ENCODE measurements at regions not wholly inside any gene's neighbourhood (a gene's known extent, or its start where the extent isn't known, plus 50 kb on each side); places are given as distances from the start of the nearest gene placed in this dataset.
"Not testable (repeated sequence)": the region's sequence is repeated elsewhere in the genome, so short reads cannot be mapped to it uniquely, and the experiment has no call there.

- H3K27ac ChIP-seq: no peak overlapping the region
- H3K36me3 ChIP-seq (ENCODE audit: insufficient read depth, low read length): no peaks in the 10 kb centered on the region
- H3K9me3 ChIP-seq (ENCODE audit: low read depth, low read length): no peaks in the 10 kb centered on the region; the same call in 1 of the 2 replicates
- DNase-seq (ENCODE audit: low read depth, low spot score): no peak
- no peak overlapping the region for H3K4me3 ChIP-seq
- TF ChIP-seq EZH2 (IDR thresholded peaks at IDR 0.05): no peak
- no peak for TF ChIP-seq FOXP2 (optimal IDR thresholded peaks at IDR 0.05; ENCODE audit: control extremely low read depth, extremely low read length, insufficient read depth)
- TF ChIP-seq POLR2AphosphoS5 (IDR thresholded peaks at IDR 0.05; ENCODE audit: borderline replicate concordance, low read depth, low read length): no peak
- H3K9ac ChIP-seq (ENCODE audit: insufficient read length): no peak overlapping the region
These were observed 93.0 kb upstream of the PRKG2 start for GRCh38 chr4:81307991-81308390.

- TF ChIP-seq EZH2 (IDR thresholded peaks at IDR 0.05): no peak
- TF ChIP-seq POLR2AphosphoS5 (IDR thresholded peaks at IDR 0.05; ENCODE audit: borderline replicate concordance, low read depth, low read length): no peak
- no peak for TF ChIP-seq FOXP2 (optimal IDR thresholded peaks at IDR 0.05; ENCODE audit: control extremely low read depth, extremely low read length, insufficient read depth)
- no peaks in the 10 kb centered on the region for H3K9me3 ChIP-seq (ENCODE audit: low read depth, low read length)
- no peak overlapping the region for H3K9ac ChIP-seq (ENCODE audit: insufficient read length)
- DNase-seq (ENCODE audit: low read depth, low spot score): no peak
- no peak overlapping the region for H3K27ac ChIP-seq
- no peaks in the 10 kb centered on the region for H3K36me3 ChIP-seq (ENCODE audit: insufficient read depth, low read length)
- no peak overlapping the region for H3K4me3 ChIP-seq
These were observed 89.8 kb upstream of the PRKG2 start for GRCh38 chr4:81304871-81305270.

DNA sequence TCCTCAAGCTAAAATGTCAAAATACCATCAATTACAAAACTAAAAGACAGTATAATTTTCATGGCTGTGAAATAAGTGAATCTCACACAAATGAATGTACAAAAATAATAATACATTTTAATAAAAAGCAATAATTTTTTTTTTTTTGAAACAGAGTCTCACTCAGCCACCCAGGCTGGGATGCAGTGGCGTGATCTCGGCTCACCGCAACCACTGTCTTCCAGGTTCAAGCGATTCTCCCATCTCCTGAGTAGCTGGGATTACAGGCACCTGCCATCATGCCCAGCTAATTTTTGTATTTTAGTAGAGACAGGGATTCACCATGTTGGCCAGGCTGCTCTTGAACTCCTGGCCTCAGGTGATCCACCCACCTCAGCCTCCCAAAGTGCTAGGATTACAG, 85.3 kb upstream of the PRKG2 start:
- not testable (repeated sequence) for H3K9me3 ChIP-seq (ENCODE audit: low read depth, low read length); H3K4me3 ChIP-seq; DNase-seq (ENCODE audit: low read depth, low spot score); H3K9ac ChIP-seq (ENCODE audit: insufficient read length); H3K36me3 ChIP-seq (ENCODE audit: insufficient read depth, low read length); H3K27ac ChIP-seq

- Histone ChIP-seq H3K9me3 (ENCODE audit: low read depth, low read length) (no peaks in the 10 kb centered on the region), H3K4me3 (no peak overlapping the region), H3K36me3 (ENCODE audit: insufficient read depth, low read length) (no peaks in the 10 kb centered on the region), H3K9ac (ENCODE audit: insufficient read length) (no peak overlapping the region), H3K27ac (no peak overlapping the region)
- TF ChIP-seq FOXP2 (optimal IDR thresholded peaks at IDR 0.05; ENCODE audit: control extremely low read depth, extremely low read length, insufficient read depth): no peak
- TF ChIP-seq POLR2AphosphoS5 (IDR thresholded peaks at IDR 0.05; ENCODE audit: borderline replicate concordance, low read depth, low read length): no peak
- no peak for TF ChIP-seq EZH2 (IDR thresholded peaks at IDR 0.05)
- DNase-seq (ENCODE audit: low read depth, low spot score): no peak
These were observed 75.8 kb upstream of the PRKG2 start for GRCh38 chr4:81290813-81291212.

DNA sequence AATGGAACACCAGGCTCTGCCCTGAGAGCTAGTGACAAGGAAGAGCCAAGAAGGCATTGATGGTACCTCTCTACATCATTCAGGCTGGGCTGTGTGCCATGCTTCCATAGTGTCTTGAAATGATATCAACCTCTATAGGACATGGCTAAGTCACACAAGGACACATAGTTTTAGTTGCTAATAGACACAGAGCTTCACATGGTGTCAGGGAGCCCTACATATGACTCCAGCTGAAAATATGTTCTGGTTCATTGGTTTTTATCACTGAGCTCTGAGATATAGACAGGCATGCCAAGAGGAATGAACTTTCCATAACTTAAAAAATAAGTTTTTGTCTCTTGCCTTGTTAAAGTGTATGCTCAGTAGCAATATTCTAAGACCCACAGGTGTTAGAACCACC, 72.1 kb upstream of the PRKG2 start:
- H3K36me3 ChIP-seq (ENCODE audit: insufficient read depth, low read length): no peaks in the 10 kb centered on the region
- no peak for DNase-seq (ENCODE audit: low read depth, low spot score)
- H3K9ac ChIP-seq (ENCODE audit: insufficient read length): no peak overlapping the region
- no peak overlapping the region for H3K27ac ChIP-seq
- no peak for TF ChIP-seq POLR2AphosphoS5 (IDR thresholded peaks at IDR 0.05; ENCODE audit: borderline replicate concordance, low read depth, low read length)
- no peak for TF ChIP-seq FOXP2 (optimal IDR thresholded peaks at IDR 0.05; ENCODE audit: control extremely low read depth, extremely low read length, insufficient read depth)
- TF ChIP-seq EZH2 (IDR thresholded peaks at IDR 0.05): no peak
- no peak overlapping the region for H3K4me3 ChIP-seq
- no peaks in the 10 kb centered on the region for H3K9me3 ChIP-seq (ENCODE audit: low read depth, low read length)

GRCh38 chr4:81282131-81282530, 67.1 kb upstream of the PRKG2 start:
- no peak for DNase-seq (ENCODE audit: low read depth, low spot score)
- Histone ChIP-seq H3K36me3 (ENCODE audit: insufficient read depth, low read length) (no peaks in the 10 kb centered on the region), H3K4me3 (no peak overlapping the region), H3K27ac (no peak overlapping the region), H3K9ac (ENCODE audit: insufficient read length) (no peak overlapping the region), H3K9me3 (ENCODE audit: low read depth, low read length) (no peaks in the 10 kb centered on the region)
- no peak for TF ChIP-seq EZH2 (IDR thresholded peaks at IDR 0.05)
- no peak for TF ChIP-seq POLR2AphosphoS5 (IDR thresholded peaks at IDR 0.05; ENCODE audit: borderline replicate concordance, low read depth, low read length)

DNA sequence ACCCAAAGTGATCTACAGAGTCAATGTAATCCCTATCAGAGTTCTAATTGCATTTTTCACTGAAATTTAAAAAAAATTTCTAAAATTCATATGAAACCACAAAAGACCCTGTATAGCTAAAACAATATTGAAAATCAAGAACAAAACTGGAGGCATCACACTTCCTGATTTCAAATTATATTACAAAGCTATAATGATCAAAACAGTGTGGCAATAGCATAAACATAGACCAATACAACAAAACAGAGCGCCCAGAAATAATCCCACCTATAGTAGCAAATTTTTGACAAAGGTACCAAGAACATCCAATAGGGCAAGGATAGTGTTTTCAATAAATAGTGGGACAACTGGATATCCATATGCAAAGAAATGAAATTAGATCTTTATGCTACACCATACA, 59.4 kb upstream of the PRKG2 start:
- Histone ChIP-seq H3K36me3 (ENCODE audit: insufficient read depth, low read length) (no peaks in the 10 kb centered on the region), H3K9ac (ENCODE audit: insufficient read length) (no peak overlapping the region), H3K9me3 (ENCODE audit: low read depth, low read length) (peaks cover 9% of the 10 kb centered on the region; the same call in 1 of the 2 replicates), H3K4me3 (no peak overlapping the region), H3K27ac (no peak overlapping the region)
- TF ChIP-seq EZH2 (IDR thresholded peaks at IDR 0.05): no peak
- TF ChIP-seq FOXP2 (optimal IDR thresholded peaks at IDR 0.05; ENCODE audit: control extremely low read depth, extremely low read length, insufficient read depth): no peak
- TF ChIP-seq POLR2AphosphoS5 (IDR thresholded peaks at IDR 0.05; ENCODE audit: borderline replicate concordance, low read depth, low read length): no peak
- no peak for DNase-seq (ENCODE audit: low read depth, low spot score)

DNA sequence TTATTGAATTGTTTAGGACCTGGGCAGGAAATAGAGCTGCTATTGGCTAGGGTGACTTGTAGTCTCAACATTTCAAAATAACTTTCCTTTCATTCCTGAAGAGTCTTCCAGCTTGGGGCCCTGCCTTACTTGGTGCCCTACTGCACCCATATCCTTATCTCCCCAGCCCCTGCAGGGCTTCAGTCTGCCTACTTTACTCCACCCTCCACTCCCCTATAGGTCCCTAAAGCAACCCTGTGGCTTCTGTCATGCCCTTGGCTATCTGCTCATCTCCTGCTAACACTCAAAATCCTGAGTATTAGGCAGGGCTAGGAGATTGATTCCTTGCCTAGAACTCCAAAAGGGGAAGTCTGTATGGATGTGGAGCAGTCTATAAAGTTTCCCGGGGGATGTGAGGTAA, 57.6 kb upstream of the PRKG2 start:
- TF ChIP-seq EZH2 (IDR thresholded peaks at IDR 0.05) (no peak), POLR2AphosphoS5 (IDR thresholded peaks at IDR 0.05; ENCODE audit: borderline replicate concordance, low read depth, low read length) (no peak), FOXP2 (optimal IDR thresholded peaks at IDR 0.05; ENCODE audit: control extremely low read depth, extremely low read length, insufficient read depth) (no peak)
- no peak overlapping the region for H3K9ac ChIP-seq (ENCODE audit: insufficient read length)
- H3K27ac ChIP-seq: no peak overlapping the region
- no peak for DNase-seq (ENCODE audit: low read depth, low spot score)
- peaks cover 9% of the 10 kb centered on the region; the same call in 1 of the 2 replicates for H3K9me3 ChIP-seq (ENCODE audit: low read depth, low read length)
- no peak overlapping the region for H3K4me3 ChIP-seq
- no peaks in the 10 kb centered on the region for H3K36me3 ChIP-seq (ENCODE audit: insufficient read depth, low read length)

Measured in SK-N-MC (cell line).